Stomach smooth muscle (tissue), 2 donors: ENCODE measurements at regions not wholly inside any gene's neighbourhood (a gene's known extent, or its start where the extent isn't known, plus 50 kb on each side); places are given as distances from the start of the nearest gene placed in this dataset.
"Not testable (repeated sequence)": the region's sequence is repeated elsewhere in the genome, so short reads cannot be mapped to it uniquely, and the experiment has no call there.

Experiments
- H3K27ac ChIP-seq: one replicate; pipeline ENCODE4 v1.7.0; 2013; ENCODE audit warnings: mild to moderate bottlenecking, low read length, inconsistent platforms
- H3K27me3 ChIP-seq, 2 donors: one replicate each; pipeline ENCODE4 v1.7.0; 2013; ENCODE audit warnings: low read length in 2 of 2; ENCODE audit not compliant: insufficient read depth in 2 of 2, control insufficient read depth in 1 of 2
- H3K36me3 ChIP-seq, 2 donors: one replicate each; pipeline ENCODE4 v1.7.0; 2013; ENCODE audit warnings: low read length in 2 of 2; ENCODE audit not compliant: control insufficient read depth in 2 of 2, insufficient read depth in 2 of 2
- H3K4me1 ChIP-seq: one replicate; pipeline ENCODE4 v1.7.0; 2013; ENCODE audit warnings: low read length; ENCODE audit not compliant: control insufficient read depth, insufficient read depth
- H3K4me3 ChIP-seq, 2 donors: one replicate each; pipeline ENCODE4 v1.7.0; 2013; ENCODE audit warnings: low read length in 2 of 2
- H3K9ac ChIP-seq, 2 donors: one replicate each; pipeline ENCODE4 v1.7.0; 2013; ENCODE audit warnings: low read length in 2 of 2, mild to moderate bottlenecking in 1 of 2
- H3K9me3 ChIP-seq, 2 donors: one replicate each; pipeline ENCODE4 v1.7.0; 2013; ENCODE audit warnings: low read length in 2 of 2; ENCODE audit not compliant: control insufficient read depth in 2 of 2
- donor health status: healthy.
- donor health status: Pancreatic carcinoma.

GRCh38 chr2:239865856-239866255, 159.3 kb downstream of the NDUFA10 start:
- not testable (repeated sequence) for H3K9me3 ChIP-seq, H3K4me3 ChIP-seq, H3K9ac ChIP-seq, H3K27me3 ChIP-seq, H3K27ac ChIP-seq, H3K36me3 ChIP-seq, H3K4me1 ChIP-seq

- Histone ChIP-seq H3K4me3 (no peak overlapping the region), H3K4me1 (no peaks in the 10 kb centered on the region), H3K27ac (no peak overlapping the region), H3K27me3 (no peaks in the 10 kb centered on the region), H3K9me3 (no peaks in the 10 kb centered on the region), H3K9ac (no peak overlapping the region), H3K36me3 (no peaks in the 10 kb centered on the region)
These were observed 160.0 kb downstream of the NDUFA10 start for GRCh38 chr2:239865059-239865639.

GRCh38 chr2:239864247-239865058, 160.7 kb downstream of the NDUFA10 start:
- no peaks in the 10 kb centered on the region for H3K27me3 ChIP-seq

GRCh38 chr2:239862613-239863012, 162.5 kb downstream of the NDUFA10 start:
- H3K36me3 ChIP-seq: no peaks in the 10 kb centered on the region
- H3K4me1 ChIP-seq: no peaks in the 10 kb centered on the region
- no peak overlapping the region for H3K4me3 ChIP-seq
- no peak overlapping the region for H3K9ac ChIP-seq
- H3K27me3 ChIP-seq: no peaks in the 10 kb centered on the region
- no peak overlapping the region for H3K27ac ChIP-seq
- no peaks in the 10 kb centered on the region for H3K9me3 ChIP-seq

More at GRCh38 chr2:239864247-239865058, 160.7 kb downstream of the NDUFA10 start:
- no peak overlapping the region for H3K9ac ChIP-seq
- H3K27ac ChIP-seq: no peak overlapping the region
- no peaks in the 10 kb centered on the region for H3K4me1 ChIP-seq
- H3K9me3 ChIP-seq: no peaks in the 10 kb centered on the region
- H3K36me3 ChIP-seq: no peaks in the 10 kb centered on the region
- H3K4me3 ChIP-seq: no peak overlapping the region

DNA sequence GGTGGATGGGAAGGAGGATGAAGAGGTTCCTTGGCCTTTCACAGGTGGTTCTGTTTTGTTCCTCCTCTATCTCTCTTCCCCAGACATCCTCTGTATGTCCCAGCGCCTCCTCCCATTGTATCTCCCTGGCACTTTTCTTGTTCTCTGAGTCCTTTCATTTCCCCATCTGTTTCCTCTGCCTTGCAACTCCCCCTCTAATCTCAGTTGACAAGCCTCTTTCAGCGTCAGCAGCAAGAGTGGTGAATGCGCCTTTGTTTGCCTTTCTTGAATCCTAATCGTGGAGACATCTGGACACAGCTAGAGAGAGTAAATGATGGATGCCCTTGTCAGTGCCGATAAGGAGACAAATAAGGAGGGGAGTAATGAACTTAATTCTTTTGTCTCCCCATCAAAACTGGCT, 167.0 kb downstream of the NDUFA10 start:
- Histone ChIP-seq H3K9ac (no peak overlapping the region), H3K4me3 (no peak overlapping the region), H3K27ac (no peak overlapping the region), H3K36me3 (no peaks in the 10 kb centered on the region), H3K27me3 (no peaks in the 10 kb centered on the region), H3K4me1 (no peaks in the 10 kb centered on the region), H3K9me3 (no peaks in the 10 kb centered on the region)

GRCh38 chr2:239857591-239857990, 167.6 kb downstream of the NDUFA10 start:
- Histone ChIP-seq H3K9ac (no peak overlapping the region), H3K27ac (no peak overlapping the region), H3K4me3 (no peak overlapping the region), H3K9me3 (no peaks in the 10 kb centered on the region), H3K27me3 (no peaks in the 10 kb centered on the region), H3K4me1 (no peaks in the 10 kb centered on the region), H3K36me3 (no peaks in the 10 kb centered on the region)

DNA sequence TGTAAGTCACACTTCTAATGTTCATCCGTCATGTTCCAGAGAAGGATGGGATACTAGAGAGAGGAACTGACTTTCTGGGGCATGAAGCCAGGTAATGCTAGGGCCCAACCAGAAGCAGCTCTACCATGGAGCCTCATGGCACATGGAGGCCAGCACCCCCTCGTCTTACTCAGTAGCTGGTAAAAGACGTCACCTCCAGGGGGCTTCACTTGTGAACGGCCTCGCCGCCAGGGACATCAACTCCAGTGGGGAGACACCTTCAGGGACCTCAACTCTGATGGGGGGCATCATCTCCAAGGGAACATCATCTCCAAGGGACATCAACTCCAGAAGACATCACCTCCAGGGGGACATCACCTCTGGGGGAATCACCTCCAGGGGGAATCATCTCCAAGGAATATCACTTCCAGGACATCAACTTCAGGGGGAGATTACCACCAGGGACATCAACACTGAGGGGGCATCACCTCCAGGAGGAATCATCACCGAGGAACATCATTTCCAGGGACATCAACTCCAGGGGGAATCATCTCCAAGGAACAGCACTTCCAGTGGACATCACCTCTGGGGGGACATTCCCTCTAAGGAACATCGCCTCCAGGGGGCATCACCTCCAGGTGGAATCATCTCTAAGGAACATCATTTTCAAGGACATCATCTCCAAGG, 168.4 kb downstream of the NDUFA10 start:
- Histone ChIP-seq H3K36me3 (no peaks in the 10 kb centered on the region), H3K4me1 (no peaks in the 10 kb centered on the region), H3K9ac (no peak overlapping the region), H3K27ac (no peak overlapping the region), H3K9me3 (no peaks in the 10 kb centered on the region), H3K4me3 (no peak overlapping the region), H3K27me3 (no peaks in the 10 kb centered on the region)

DNA sequence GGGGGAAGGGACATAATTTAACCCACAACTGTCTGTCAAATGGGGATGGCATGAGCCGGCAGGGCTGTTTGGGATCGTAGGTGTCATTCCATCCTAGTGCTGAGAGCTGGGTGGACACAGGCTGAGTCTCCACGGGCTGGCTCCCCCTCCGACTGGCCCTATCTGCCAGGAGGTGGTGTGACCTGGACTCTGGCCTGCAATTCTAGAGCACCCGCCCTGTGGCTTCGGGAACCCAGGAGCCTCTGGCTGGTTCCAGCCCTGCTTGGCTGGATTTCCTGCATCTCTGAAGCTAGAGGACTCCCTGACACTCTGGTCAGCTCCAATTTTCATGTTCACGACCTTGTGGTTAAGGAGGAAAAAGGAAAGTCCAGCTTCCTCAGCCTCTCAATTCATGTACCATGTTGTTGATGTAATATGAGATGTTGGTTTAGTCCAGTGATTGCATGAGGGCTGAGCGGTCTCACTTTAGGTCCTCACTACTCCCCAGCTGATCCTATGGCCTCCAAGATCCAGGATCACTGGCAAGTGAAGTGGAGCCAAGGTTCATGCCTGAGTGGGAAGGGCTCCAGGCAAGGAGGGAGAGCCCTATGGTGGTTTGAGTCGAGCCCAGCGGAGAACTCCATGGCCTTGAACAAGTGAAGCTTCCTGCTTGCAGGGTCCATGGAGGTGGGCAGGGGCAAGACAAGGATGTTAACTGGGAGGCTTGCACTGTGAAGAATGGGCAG, 169.1 kb downstream of the NDUFA10 start:
- Histone ChIP-seq H3K4me1 (no peaks in the 10 kb centered on the region), H3K4me3 (no peak overlapping the region), H3K27ac (no peak overlapping the region), H3K9me3 (no peaks in the 10 kb centered on the region), H3K36me3 (no peaks in the 10 kb centered on the region), H3K27me3 (no peaks in the 10 kb centered on the region), H3K9ac (no peak overlapping the region)

GRCh38 chr2:239854596-239854995, 170.5 kb downstream of the NDUFA10 start:
- H3K27ac ChIP-seq: no peak overlapping the region
- H3K4me1 ChIP-seq: no peaks in the 10 kb centered on the region
- no peaks in the 10 kb centered on the region for H3K27me3 ChIP-seq
- H3K4me3 ChIP-seq: no peak overlapping the region
- H3K36me3 ChIP-seq: no peaks in the 10 kb centered on the region
- peaks cover 2 to 4% of the 10 kb centered on the region in 2 donors for H3K9me3 ChIP-seq
- no peak overlapping the region for H3K9ac ChIP-seq

GRCh38 chr2:239853706-239854327, 171.3 kb downstream of the NDUFA10 start:
- Histone ChIP-seq H3K27me3 (no peaks in the 10 kb centered on the region), H3K9me3 (peaks cover 2 to 4% of the 10 kb centered on the region in 2 donors), H3K9ac (no peak overlapping the region), H3K27ac (no peak overlapping the region), H3K36me3 (no peaks in the 10 kb centered on the region), H3K4me3 (no peak overlapping the region), H3K4me1 (no peaks in the 10 kb centered on the region)
